Panc1 (cell line): ENCODE measurements at regions not wholly inside any gene's neighbourhood (a gene's known extent, or its start where the extent isn't known, plus 50 kb on each side); places are given as distances from the start of the nearest gene placed in this dataset.

Experiments
- ATAC-seq: fragments of 200-7000 bp; cut with Tn5 transposase; 2 replicates; pipeline ENCODE4 v1.9.1; 2020; ENCODE audit warnings: mild to moderate bottlenecking, moderate library complexity
- BruUV-seq: library from RNA; stranded (reverse); fragments of 400-500 nt; replicated peaks from 2 replicates; lab custom pipeline; 2021; lab: Mats Ljungman, UMichigan
- CTCF ChIA-PET: fragments of 300-600 bp; sonication (Branson Sonifier 250); formaldehyde crosslinking; loops from one replicate; lab custom pipeline; 2022; ENCODE audit warnings: antibody characterized with exemption; lab: Charles Lee
- POLR2A ChIA-PET: fragments of 300-600 bp; sonication (Branson Sonifier 250); formaldehyde crosslinking; loops from one replicate; lab custom pipeline; 2022; ENCODE audit warnings: antibody characterized with exemption; lab: Charles Lee
- DNase-seq: peaks from one replicate; pipeline ENCODE4 v3.0.0-alpha.2; 2010; ENCODE audit warnings: low read depth, low spot score
- H3K27ac ChIP-seq: 2 replicates; pipeline ENCODE4 v1.5.1; 2011; ENCODE audit warnings: mild to moderate bottlenecking, low read length, inconsistent platforms
- H3K27me3 ChIP-seq: fragments of 200-500 bp; sonication (Bioruptor generic); 2 replicates; pipeline ENCODE4 v1.6.0; 2014; ENCODE audit warnings: low read length, inconsistent platforms; ENCODE audit not compliant: control insufficient read depth, insufficient read depth
- H3K36me3 ChIP-seq: fragments of 200-500 bp; sonication (Bioruptor generic); 2 replicates; pipeline ENCODE4 v1.5.1; 2014; ENCODE audit warnings: inconsistent platforms, mild to moderate bottlenecking, low read length, moderate library complexity; ENCODE audit not compliant: control insufficient read depth, insufficient read depth
- H3K4me1 ChIP-seq: 2 replicates; pipeline ENCODE4 v1.5.1; 2011; ENCODE audit warnings: inconsistent platforms, mild to moderate bottlenecking, low read length, moderate library complexity; ENCODE audit not compliant: control insufficient read depth, insufficient read depth
- H3K4me3 ChIP-seq, 2 experiments: 2 replicates each; pipeline ENCODE4 v1.5.1; 2011 to 2012; ENCODE audit warnings: low read depth in 2 of 2, low read length in 2 of 2, mild to moderate bottlenecking in 2 of 2, inconsistent platforms in 1 of 2, moderate library complexity in 1 of 2
- H3K9me3 ChIP-seq: fragments of 200-500 bp; sonication (Bioruptor generic); 2 replicates; pipeline ENCODE4 v1.5.1; 2014; ENCODE audit warnings: low read depth, mild to moderate bottlenecking, inconsistent platforms, low read length, moderate library complexity; ENCODE audit not compliant: control insufficient read depth, insufficient read depth
- POLR2AphosphoS5 ChIP-seq: IDR thresholded peaks from 2 replicates; pipeline ENCODE4 v1.6.1; 2012; ENCODE audit warnings: mild to moderate bottlenecking, low read depth, low read length, moderate library complexity
- REST ChIP-seq, 2 experiments: IDR thresholded peaks; 2 replicates each; pipeline ENCODE4 v1.6.1; 2011 to 2012; ENCODE audit warnings: low read depth in 2 of 2, control low read depth in 1 of 2, low read length in 1 of 2, mild to moderate bottlenecking in 1 of 2, moderate library complexity in 1 of 2; ENCODE audit not compliant: insufficient read depth in 1 of 2
- SIN3A ChIP-seq: IDR thresholded peaks from 2 replicates; pipeline ENCODE4 v1.6.1; 2012; ENCODE audit warnings: low read depth, mild to moderate bottlenecking, low read length, moderate library complexity, borderline replicate concordance; ENCODE audit not compliant: insufficient read depth
- TCF7L2 ChIP-seq: IDR thresholded peaks from 2 replicates; pipeline ENCODE4 v1.6.1; 2011; ENCODE audit warnings: mild to moderate bottlenecking, low read depth, low read length, inconsistent platforms
- in situ Hi-C: cut with HindIII; loops from 2 replicates; pipeline ENCODE4 v1.10.0; 2016; ENCODE audit warnings: low sequenced_read_pairs, low pct_unique_long_range_greater_than_20kb
- intact Hi-C: fragments of 100-400 bp; cut with micrococcal nuclease; formaldehyde crosslinking; loops from one replicate; pipeline ENCODE4 v1.10.0; 2022; ENCODE audit not compliant: unreplicated experiment
- TF ChIP-seq, protein P1 (sequence below): fragments of 450-650 bp; IDR thresholded peaks from 2 replicates; pipeline ENCODE4 v1.5.1; 2017; ENCODE audit warnings: mild to moderate bottlenecking

DNA sequence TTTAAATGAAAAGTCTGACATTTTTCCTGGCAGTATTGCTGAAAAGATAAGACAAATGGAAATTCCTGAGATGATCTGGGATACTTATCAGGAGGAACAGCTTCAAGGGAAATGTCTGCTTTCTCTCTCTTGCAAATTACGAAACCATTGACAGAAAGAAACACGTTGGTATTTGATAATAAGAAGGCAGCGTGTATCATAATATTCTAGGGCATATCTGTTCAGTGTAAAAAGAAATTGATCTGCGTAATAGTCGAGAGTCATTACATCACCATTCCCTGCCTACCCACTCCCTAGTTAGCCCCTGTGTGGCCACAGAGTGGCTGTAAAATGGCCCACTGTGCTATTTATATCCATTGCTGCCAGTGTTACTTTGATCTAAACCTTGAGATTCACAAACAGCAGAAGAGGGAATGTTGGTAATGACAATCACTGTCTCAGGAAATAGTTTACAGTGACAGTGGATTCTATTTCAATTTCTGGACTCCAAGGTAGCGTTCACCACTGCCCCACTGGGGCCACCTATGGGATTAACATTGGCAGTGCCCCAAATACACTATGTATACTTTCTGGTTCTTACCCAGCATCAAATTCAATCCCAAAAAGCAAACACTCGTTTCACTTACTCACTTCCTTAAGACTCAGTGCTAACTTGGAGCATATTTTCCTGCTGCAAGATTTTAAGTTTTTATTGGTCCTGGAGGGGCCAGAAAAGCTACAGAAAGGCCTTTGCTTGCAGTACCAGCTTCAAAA is 133.4 kb upstream of the GAS1 start:
- Histone ChIP-seq H3K4me3 (no peak overlapping the region), H3K27ac (no peak overlapping the region), H3K27me3 (no peaks in the 10 kb centered on the region), H3K4me1 (no peaks in the 10 kb centered on the region), H3K36me3 (no peaks in the 10 kb centered on the region), H3K9me3 (no peaks in the 10 kb centered on the region)
- ATAC-seq (no peak), DNase-seq (no peak)
- TF ChIP-seq, protein P1, sequence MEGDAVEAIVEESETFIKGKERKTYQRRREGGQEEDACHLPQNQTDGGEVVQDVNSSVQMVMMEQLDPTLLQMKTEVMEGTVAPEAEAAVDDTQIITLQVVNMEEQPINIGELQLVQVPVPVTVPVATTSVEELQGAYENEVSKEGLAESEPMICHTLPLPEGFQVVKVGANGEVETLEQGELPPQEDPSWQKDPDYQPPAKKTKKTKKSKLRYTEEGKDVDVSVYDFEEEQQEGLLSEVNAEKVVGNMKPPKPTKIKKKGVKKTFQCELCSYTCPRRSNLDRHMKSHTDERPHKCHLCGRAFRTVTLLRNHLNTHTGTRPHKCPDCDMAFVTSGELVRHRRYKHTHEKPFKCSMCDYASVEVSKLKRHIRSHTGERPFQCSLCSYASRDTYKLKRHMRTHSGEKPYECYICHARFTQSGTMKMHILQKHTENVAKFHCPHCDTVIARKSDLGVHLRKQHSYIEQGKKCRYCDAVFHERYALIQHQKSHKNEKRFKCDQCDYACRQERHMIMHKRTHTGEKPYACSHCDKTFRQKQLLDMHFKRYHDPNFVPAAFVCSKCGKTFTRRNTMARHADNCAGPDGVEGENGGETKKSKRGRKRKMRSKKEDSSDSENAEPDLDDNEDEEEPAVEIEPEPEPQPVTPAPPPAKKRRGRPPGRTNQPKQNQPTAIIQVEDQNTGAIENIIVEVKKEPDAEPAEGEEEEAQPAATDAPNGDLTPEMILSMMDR = no peak
- no peak for TF ChIP-seq POLR2AphosphoS5
- no peak for TF ChIP-seq TCF7L2
- TF ChIP-seq SIN3A = no peak
- TF ChIP-seq REST (IDR thresholded peaks at IDR 0.05; ENCODE audit: insufficient read depth in 1 of 2, low read depth in 2 of 2, low read length in 1 of 2) = no peak
- ChIA-PET POLR2A (no interaction called here), CTCF (no interaction called here)
- no TSS peak for BruUV-seq
- intact Hi-C loops = no loop called here
- in situ Hi-C loops = no loop called here

DNA sequence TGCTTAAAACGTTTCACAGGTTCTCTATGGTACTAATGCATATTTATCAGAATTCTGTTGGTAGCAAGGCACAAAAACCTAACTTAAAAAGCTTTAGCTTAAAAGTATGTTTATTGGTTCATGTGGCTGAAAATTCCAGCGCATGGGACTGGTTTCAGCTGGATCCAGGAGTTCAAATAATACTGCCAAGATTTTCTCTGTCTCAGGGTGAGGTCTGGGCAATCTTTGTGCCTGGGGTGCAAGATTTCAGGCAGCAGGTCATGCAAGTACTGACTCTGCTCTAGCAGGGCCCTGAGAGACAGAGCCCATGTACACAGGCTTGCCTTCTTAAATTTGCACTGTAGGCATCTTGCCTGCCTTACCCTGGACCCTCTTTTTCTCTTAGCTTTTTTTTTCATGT is 134.2 kb upstream of the GAS1 start:
- in situ Hi-C loops (no loop called here), intact Hi-C loops (no loop called here)
- TF ChIP-seq SIN3A = no peak
- no peak for TF ChIP-seq POLR2AphosphoS5
- TF ChIP-seq, protein P1 = no peak
- no peak for TF ChIP-seq TCF7L2
- TF ChIP-seq REST (IDR thresholded peaks at IDR 0.05; ENCODE audit: insufficient read depth in 1 of 2, low read depth in 2 of 2, low read length in 1 of 2) = no peak
- Histone ChIP-seq H3K9me3 (no peaks in the 10 kb centered on the region), H3K4me3 (no peak overlapping the region), H3K27ac (no peak overlapping the region), H3K4me1 (no peaks in the 10 kb centered on the region), H3K27me3 (no peaks in the 10 kb centered on the region), H3K36me3 (no peaks in the 10 kb centered on the region)
- ChIA-PET POLR2A (no interaction called here), CTCF (no interaction called here)
- DNase-seq (no peak), ATAC-seq (no peak)
- no TSS peak for BruUV-seq
